ENCODE measurements at regions not wholly inside any gene's neighbourhood (a gene's known extent, or its start where the extent isn't known, plus 50 kb on each side); places are given as distances from the start of the nearest gene placed in this dataset.

DNA sequence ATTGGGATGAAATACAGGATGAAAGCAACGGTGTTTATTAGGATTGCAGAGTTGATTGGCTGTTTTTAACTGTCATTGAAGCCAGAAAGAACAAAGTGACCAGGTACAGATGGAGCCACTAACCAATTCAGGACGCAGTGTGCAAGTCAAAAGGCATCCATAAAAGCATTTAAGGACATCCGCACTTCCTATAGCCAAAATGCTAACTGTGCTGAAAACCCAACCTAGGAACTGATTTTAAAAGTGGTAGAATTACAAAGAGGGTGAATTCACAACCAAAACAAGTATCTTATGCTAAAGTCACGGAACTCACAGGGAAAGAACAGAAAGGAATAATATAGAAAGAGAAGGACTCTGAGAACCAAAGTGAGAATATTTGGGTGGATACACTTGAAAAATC lies 63.1 kb upstream of the FOXG1 start:
- ATAC-seq, result no peak
- H3K27ac ChIP-seq (ENCODE audit: low read length), result no peak overlapping the region
- H3K4me1 ChIP-seq (ENCODE audit: control insufficient read depth, insufficient read depth, low read length), result no peaks in the 10 kb centered on the region
- H3K36me3 ChIP-seq (ENCODE audit: control insufficient read depth, insufficient read depth, low read length), result no peaks in the 10 kb centered on the region
- POLR2A ChIA-PET, result no interaction called here
- DNase-seq (ENCODE audit: low read depth, low spot score), result no peak
- intact Hi-C loops (cut with micrococcal nuclease; ENCODE audit: unreplicated experiment) (no loop called here), in situ Hi-C loops (cut with HindIII; ENCODE audit: low pct_unique_long_range_greater_than_20kb, low sequenced_read_pairs) (no loop called here)
- BruUV-seq (replicated peaks), result no TSS peak
- H3K27me3 ChIP-seq (ENCODE audit: control insufficient read depth, insufficient read depth, low read length), result no peaks in the 10 kb centered on the region
- CTCF ChIA-PET, result no interaction called here
- no peak overlapping the region for H3K4me3 ChIP-seq (ENCODE audit: low read depth in 2 of 2, low read length in 2 of 2)
- TF ChIP-seq TCF7L2 (IDR thresholded peaks at IDR 0.05; ENCODE audit: low read depth, low read length), result no peak
- TF ChIP-seq, protein P1, sequence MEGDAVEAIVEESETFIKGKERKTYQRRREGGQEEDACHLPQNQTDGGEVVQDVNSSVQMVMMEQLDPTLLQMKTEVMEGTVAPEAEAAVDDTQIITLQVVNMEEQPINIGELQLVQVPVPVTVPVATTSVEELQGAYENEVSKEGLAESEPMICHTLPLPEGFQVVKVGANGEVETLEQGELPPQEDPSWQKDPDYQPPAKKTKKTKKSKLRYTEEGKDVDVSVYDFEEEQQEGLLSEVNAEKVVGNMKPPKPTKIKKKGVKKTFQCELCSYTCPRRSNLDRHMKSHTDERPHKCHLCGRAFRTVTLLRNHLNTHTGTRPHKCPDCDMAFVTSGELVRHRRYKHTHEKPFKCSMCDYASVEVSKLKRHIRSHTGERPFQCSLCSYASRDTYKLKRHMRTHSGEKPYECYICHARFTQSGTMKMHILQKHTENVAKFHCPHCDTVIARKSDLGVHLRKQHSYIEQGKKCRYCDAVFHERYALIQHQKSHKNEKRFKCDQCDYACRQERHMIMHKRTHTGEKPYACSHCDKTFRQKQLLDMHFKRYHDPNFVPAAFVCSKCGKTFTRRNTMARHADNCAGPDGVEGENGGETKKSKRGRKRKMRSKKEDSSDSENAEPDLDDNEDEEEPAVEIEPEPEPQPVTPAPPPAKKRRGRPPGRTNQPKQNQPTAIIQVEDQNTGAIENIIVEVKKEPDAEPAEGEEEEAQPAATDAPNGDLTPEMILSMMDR (IDR thresholded peaks at IDR 0.05), result no peak
- no peak for TF ChIP-seq SIN3A (IDR thresholded peaks at IDR 0.05; ENCODE audit: borderline replicate concordance, insufficient read depth, low read depth, low read length)
- TF ChIP-seq, protein P2, sequence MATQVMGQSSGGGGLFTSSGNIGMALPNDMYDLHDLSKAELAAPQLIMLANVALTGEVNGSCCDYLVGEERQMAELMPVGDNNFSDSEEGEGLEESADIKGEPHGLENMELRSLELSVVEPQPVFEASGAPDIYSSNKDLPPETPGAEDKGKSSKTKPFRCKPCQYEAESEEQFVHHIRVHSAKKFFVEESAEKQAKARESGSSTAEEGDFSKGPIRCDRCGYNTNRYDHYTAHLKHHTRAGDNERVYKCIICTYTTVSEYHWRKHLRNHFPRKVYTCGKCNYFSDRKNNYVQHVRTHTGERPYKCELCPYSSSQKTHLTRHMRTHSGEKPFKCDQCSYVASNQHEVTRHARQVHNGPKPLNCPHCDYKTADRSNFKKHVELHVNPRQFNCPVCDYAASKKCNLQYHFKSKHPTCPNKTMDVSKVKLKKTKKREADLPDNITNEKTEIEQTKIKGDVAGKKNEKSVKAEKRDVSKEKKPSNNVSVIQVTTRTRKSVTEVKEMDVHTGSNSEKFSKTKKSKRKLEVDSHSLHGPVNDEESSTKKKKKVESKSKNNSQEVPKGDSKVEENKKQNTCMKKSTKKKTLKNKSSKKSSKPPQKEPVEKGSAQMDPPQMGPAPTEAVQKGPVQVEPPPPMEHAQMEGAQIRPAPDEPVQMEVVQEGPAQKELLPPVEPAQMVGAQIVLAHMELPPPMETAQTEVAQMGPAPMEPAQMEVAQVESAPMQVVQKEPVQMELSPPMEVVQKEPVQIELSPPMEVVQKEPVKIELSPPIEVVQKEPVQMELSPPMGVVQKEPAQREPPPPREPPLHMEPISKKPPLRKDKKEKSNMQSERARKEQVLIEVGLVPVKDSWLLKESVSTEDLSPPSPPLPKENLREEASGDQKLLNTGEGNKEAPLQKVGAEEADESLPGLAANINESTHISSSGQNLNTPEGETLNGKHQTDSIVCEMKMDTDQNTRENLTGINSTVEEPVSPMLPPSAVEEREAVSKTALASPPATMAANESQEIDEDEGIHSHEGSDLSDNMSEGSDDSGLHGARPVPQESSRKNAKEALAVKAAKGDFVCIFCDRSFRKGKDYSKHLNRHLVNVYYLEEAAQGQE (IDR thresholded peaks at IDR 0.05; ENCODE audit: insufficient read depth in 1 of 2, low read depth in 2 of 2, low read length in 1 of 2), result no peak
- TF ChIP-seq POLR2AphosphoS5 (IDR thresholded peaks at IDR 0.05; ENCODE audit: low read depth, low read length), result no peak
- H3K9me3 ChIP-seq (ENCODE audit: control insufficient read depth, insufficient read depth, low read depth, low read length), result no peaks in the 10 kb centered on the region

DNA sequence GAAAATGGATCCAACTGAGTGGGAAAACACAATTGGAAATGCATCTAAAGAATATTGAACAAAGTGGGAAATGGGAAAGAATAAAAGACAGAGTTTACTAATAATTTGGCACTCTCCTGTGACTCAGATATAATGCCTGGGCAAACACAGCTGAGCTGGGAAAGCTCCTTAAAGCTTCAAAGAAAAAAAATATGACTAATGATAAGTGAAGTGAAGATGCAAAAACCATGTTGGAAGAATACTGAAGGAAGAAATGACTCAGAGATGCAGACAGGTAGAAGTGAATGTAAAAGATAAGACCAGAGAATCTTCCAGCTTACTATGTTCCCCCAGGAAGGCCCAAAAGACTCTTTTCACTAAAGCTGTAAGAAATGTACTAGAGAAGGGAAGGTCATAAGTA lies 62.4 kb upstream of the FOXG1 start:
- Histone ChIP-seq H3K4me1 (ENCODE audit: control insufficient read depth, insufficient read depth, low read length) (no peaks in the 10 kb centered on the region), H3K9me3 (ENCODE audit: control insufficient read depth, insufficient read depth, low read depth, low read length) (no peaks in the 10 kb centered on the region), H3K27ac (ENCODE audit: low read length) (no peak overlapping the region), H3K4me3 (ENCODE audit: low read depth in 2 of 2, low read length in 2 of 2) (no peak overlapping the region), H3K27me3 (ENCODE audit: control insufficient read depth, insufficient read depth, low read length) (no peaks in the 10 kb centered on the region), H3K36me3 (ENCODE audit: control insufficient read depth, insufficient read depth, low read length) (no peaks in the 10 kb centered on the region)
- ChIA-PET CTCF (no interaction called here), POLR2A (no interaction called here)
- intact Hi-C loops (cut with micrococcal nuclease; ENCODE audit: unreplicated experiment), result no loop called here
- TF ChIP-seq, protein P2 (IDR thresholded peaks at IDR 0.05; ENCODE audit: insufficient read depth in 1 of 2, low read depth in 2 of 2, low read length in 1 of 2), result no peak
- TF ChIP-seq, protein P1 (IDR thresholded peaks at IDR 0.05), result no peak
- TF ChIP-seq TCF7L2 (IDR thresholded peaks at IDR 0.05; ENCODE audit: low read depth, low read length) (no peak), SIN3A (IDR thresholded peaks at IDR 0.05; ENCODE audit: borderline replicate concordance, insufficient read depth, low read depth, low read length) (no peak), POLR2AphosphoS5 (IDR thresholded peaks at IDR 0.05; ENCODE audit: low read depth, low read length) (no peak)
- ATAC-seq, result no peak
- BruUV-seq (replicated peaks), result no TSS peak
- no peak for DNase-seq (ENCODE audit: low read depth, low spot score)
- in situ Hi-C loops (cut with HindIII; ENCODE audit: low pct_unique_long_range_greater_than_20kb, low sequenced_read_pairs), result no loop called here
